Uterus (tissue), 2 donors: ENCODE measurements at regions not wholly inside any gene's neighbourhood (a gene's known extent, or its start where the extent isn't known, plus 50 kb on each side); places are given as distances from the start of the nearest gene placed in this dataset.

ENCODE experiments used
- POLR2A ChIP-seq, 2 donors: fragments of 450-650 bp; IDR thresholded peaks; one replicate each; pipeline ENCODE4 v1.6.1; 2016; ENCODE audit warnings: antibody characterized with exemption in 2 of 2, mild to moderate bottlenecking in 1 of 2, moderate library complexity in 1 of 2
- TF ChIP-seq, protein P1 (sequence below), 4 experiments: fragments of 200-600 bp in 2 of 4; fragments of 450-650 bp in 2 of 4; sonication (generic) in 2 of 4; IDR thresholded peaks; one replicate each; pipeline ENCODE4 v1.5.1; 2016 to 2019; ENCODE audit warnings: antibody characterized with exemption in 4 of 4, mild to moderate bottlenecking in 2 of 4, moderate library complexity in 1 of 4

DNA sequence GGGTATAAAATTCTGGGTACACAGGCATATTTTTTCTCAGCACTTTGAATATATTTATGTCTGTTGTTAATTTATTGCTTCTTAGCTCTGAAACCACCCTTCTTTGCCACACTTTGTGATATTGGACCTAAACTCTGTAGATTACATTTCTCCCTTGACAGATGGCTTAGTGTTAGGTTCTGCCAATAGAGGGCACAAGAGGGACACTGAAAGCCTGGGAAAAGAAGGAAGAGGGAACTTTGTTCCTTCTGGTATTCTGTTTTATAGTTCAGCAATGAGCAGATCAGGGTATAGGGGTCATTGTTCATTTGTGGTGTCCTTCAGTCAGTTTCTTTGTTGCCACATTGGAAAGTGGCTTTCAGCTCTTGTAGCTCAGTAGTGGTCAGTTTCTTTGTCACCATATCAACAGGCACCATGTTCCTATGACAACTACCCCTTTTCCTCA, 423.5 kb upstream of the PROX1 start:
- TF ChIP-seq, protein P1, sequence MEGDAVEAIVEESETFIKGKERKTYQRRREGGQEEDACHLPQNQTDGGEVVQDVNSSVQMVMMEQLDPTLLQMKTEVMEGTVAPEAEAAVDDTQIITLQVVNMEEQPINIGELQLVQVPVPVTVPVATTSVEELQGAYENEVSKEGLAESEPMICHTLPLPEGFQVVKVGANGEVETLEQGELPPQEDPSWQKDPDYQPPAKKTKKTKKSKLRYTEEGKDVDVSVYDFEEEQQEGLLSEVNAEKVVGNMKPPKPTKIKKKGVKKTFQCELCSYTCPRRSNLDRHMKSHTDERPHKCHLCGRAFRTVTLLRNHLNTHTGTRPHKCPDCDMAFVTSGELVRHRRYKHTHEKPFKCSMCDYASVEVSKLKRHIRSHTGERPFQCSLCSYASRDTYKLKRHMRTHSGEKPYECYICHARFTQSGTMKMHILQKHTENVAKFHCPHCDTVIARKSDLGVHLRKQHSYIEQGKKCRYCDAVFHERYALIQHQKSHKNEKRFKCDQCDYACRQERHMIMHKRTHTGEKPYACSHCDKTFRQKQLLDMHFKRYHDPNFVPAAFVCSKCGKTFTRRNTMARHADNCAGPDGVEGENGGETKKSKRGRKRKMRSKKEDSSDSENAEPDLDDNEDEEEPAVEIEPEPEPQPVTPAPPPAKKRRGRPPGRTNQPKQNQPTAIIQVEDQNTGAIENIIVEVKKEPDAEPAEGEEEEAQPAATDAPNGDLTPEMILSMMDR (IDR thresholded peaks at IDR 0.05) = no peak
- TF ChIP-seq POLR2A (IDR thresholded peaks at IDR 0.05) = no peak
